C1 segment of cervical spinal cord (tissue), 14 donors: ENCODE measurements at regions not wholly inside any gene's neighbourhood (a gene's known extent, or its start where the extent isn't known, plus 50 kb on each side); places are given as distances from the start of the nearest gene placed in this dataset.

ENCODE experiments used
- DNase-seq, 14 donors: peaks; one replicate each; lab custom pipeline; 2025; lab: John Stamatoyannopoulos, UW

- DNase-seq: no peak
Measured at GRCh38 chr16:74183601-74184360, 112.8 kb upstream of the PSMD7 start.

DNA sequence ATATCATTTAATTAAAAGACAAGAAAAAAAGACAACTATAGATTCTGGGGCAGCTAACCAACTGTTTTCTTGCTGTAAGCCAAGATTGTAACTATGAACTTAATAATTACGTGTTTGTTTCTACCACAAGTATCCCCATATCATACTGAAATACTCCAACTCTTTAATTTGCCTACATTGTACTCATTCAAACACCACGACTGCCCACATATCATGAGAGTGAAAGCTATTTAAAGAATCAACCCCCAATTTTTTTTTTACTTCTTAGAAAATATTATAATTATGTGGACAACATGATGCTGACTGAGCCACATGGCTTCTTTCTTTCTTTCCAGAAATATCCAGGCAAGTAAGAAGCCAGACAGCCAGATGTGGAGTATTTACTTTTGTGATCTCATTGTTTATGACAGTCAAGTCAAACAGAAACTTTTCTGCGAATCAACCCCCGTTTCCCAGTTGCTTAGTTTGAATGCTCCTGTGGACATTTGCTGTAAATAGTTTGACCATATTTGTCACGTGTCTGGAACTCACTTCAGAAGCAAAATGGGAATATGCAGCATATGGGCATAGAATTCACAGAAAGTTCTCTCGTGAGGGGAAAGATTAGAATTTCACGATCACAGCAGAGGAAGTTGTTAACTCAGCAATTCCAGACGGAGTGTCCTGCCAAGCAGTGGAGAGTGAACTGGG lies 126.8 kb upstream of the PSMD7 start:
- DNase-seq: no peak

DNA sequence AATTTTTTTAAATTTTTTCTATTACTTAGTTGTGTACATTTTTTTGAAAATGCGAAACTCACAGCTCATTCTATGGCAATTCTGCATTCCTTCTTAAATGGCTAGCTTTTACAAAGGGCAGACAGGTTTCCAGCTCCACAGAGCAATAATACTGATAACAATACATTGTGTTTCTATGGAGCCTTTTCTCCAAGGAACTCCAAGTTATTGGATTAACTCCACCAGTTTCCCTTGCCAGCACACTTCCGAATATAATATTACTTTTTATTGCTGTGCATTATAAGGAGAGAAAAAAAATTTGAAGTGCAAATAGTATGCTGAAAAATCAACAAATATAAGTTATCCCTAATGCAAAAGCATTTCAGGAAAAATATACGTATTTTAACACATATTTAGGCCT lies 127.5 kb upstream of the PSMD7 start:
- no peak for DNase-seq

DNA sequence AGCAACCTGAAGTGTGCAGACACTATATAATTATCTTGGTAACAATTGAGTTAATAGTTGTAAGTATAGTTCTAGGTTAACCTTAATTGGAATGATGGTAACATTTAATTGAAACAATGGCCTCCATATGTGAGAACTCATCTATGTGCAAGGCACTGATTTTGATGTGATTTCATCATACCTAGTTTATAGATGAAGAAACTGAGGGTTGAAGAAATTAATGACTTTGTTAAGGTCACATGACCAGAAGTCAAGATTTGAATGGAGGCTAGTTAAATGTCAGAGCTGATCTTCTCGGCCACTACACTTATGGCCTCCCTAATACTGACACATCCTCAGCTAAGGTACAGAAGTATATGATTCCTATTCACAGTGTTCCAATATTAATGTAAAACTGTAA lies 128.2 kb upstream of the PSMD7 start:
- no peak for DNase-seq

DNA sequence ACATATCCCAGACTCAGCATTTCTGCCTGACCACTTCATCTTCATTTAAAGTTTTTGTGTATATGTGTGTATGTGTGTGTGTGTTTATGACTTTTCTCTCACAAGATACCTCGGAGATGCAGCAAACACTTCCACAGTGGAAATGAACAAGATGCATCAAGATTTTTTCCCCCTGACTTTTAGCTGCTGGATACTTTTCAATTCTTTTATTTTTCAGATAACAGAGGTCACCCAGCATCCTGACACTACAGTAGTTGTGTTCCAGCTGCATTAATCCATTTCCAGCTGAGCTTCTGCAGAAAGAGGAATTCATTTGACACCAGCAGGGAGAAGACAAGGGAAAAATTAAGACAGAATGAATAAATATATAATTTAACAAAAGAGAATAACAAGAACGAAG lies 130.2 kb upstream of the PSMD7 start:
- DNase-seq: no peak

GRCh38 chr16:74165566-74166080 lies 131.0 kb upstream of the PSMD7 start:
- DNase-seq: no peak

DNA sequence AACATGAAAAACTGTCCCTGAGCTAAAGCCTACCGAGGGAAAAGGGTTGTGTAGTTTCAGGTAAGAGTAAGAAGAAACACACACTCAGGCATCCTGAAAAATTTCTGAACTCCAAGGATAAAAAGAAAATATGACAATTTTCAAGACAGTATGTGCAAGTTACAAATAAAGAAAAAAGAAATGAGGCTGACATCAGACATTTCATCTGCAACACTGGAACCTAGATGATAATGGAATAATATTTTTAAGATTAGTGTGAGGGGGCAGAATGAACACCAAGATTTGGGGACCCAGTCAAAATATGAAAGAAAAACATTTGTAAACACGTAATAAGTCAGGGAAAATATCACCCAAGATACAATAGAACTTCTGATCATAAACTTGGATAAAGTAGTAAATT lies 135.9 kb upstream of the PSMD7 start:
- DNase-seq: no peak

DNA sequence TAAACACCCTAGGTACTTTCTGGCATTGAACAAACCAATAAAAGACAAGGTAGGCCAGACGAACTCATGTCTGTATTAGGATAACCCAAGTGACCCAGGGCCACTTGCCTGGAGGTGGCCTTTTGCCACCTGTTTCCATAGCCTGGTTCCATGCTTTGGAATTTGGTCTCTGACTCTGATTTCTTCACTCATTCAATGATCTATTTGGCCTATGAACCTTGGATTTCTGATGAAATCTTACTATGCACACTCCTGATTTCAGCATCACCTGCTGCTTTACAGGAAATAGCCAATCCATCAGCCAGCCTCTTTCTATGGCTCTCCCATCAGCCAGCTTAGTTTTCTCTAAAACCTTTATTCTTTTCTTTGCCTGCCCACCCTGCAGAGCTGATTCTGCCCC lies 142.8 kb upstream of the PSMD7 start:
- DNase-seq: no peak

DNA sequence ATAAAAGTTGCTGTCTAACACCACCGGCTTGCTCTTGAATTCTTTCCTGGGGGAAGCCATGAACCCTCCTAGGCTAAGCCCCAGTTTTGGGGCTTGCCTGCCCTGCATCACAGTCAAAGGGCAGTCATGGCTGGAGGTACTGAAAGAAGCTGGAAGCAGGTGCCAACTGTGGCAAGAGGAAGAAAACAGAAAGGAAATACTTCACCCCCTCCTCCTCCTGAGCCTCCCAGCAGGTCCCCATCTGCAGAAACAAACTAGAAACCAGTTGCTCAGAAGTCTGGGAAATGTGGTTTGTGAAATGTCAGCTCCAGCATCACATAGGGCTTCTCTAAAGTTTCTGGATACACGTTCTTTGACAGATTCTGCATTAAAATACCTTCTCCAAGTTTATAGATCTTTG lies 150.0 kb upstream of the PSMD7 start:
- DNase-seq: no peak

- no peak for DNase-seq
Measured at GRCh38 chr16:74143171-74143570, 153.4 kb upstream of the PSMD7 start.

GRCh38 chr16:74141015-74141414 lies 155.6 kb upstream of the PSMD7 start:
- no peak for DNase-seq

GRCh38 chr16:74140557-74140956 lies 156.1 kb upstream of the PSMD7 start:
- DNase-seq: no peak

GRCh38 chr16:74123826-74124225 lies 172.8 kb upstream of the PSMD7 start:
- DNase-seq: no peak

DNA sequence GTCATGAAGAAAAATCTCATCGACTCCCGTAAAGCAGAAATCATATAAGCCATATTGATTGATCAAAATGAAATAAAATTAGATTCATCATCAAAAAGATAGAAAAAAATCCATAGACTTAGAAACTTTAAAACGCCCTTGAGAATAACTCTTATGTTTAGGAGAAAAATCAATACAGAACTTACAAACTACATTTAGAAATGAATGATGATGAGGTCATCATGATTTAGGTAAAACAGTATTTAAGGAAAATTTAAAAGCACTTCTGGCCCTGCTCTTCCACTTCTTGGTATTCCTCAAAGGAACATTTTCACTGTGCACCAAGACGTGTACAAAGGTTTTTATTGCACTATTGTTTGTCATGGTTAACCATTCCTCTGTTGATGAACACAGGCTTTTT lies 173.4 kb upstream of the PSMD7 start:
- no peak for DNase-seq

DNA sequence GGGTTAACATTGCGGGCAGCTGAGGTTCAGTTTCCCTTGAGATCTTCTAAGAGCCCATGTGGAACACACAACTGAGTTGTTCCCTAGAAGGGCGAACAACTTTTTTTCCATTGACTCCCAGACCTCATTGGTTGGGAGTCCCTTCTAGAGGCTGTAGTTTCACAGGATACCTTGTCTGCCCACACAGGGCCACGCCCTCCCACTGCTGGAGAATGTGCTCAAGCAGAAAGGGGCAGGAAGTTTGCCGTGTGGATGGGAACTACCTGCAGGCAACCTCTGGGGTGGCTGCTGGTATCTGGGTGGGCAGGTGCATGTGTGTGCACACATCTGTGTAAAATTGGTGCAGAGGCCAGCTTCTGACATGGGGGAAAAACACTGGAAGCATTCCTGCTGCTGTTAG lies 178.8 kb upstream of the PSMD7 start:
- DNase-seq: no peak

DNA sequence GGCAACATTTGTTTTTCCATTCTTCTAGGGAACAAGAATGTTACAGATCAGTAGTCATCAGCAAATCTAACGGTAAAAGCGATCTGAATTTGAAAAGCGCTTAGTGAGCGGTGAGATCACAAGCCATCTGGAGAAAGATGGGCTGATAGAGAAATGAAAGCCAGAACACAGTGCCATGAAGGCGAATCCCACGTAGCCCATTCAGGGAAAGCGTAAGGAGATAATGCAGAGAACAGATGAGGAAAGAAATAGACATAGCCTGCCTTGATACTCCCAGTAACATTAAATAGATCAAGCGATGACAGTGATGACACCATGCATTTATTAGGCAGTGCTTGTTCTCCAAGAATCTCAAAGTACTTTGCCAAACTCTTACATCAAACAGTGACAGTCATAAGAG lies 183.1 kb upstream of the PSMD7 start:
- DNase-seq: no peak

DNA sequence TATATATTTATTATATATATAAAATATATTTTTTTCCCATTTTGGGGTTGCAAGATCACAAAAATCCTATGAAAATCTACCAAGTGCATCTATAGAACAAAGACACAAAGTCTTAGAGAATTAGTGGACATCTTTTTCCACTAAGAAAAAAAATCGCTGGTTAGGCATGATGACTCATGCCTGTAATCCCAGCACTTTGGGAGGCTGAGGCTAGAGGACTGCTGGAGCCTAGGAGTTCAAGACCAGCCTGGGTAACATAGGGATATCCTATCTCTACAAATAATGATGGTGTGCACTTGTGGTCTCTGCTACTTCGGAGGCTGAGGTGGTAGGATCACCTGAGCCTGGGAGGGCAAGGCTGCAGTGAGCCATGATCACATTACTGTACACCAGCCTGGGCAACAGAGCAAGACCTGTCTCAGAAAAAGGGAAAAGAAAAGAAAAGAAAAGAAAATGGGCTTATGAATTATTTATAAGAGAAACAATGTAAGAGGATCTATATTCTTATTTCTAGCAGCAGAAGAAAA lies 185.1 kb upstream of the PSMD7 start:
- no peak for DNase-seq

GRCh38 chr16:74107795-74108610 lies 188.6 kb upstream of the PSMD7 start:
- DNase-seq: peak in 4 of 14 donors; percentile 0 to 5 (median 0)

DNA sequence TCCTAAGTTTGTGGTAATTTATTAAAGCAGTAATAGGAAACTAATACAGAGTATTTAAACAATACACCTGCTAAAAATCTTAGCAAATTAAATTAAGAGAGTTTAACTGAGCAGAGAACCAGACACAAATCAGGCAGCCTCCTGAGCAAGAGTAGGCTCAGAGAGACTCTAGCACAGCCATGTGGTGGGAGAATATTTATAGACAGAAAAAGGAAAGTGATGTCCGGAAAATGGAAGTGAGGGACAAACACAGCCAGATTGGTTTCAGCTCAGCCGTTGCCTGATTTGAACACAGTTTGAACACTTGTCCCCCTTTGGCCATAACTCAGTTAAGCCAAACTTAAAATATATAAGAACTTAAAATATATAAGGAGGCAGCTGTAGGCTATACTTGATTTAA lies 192.6 kb upstream of the PSMD7 start:
- no peak for DNase-seq

DNA sequence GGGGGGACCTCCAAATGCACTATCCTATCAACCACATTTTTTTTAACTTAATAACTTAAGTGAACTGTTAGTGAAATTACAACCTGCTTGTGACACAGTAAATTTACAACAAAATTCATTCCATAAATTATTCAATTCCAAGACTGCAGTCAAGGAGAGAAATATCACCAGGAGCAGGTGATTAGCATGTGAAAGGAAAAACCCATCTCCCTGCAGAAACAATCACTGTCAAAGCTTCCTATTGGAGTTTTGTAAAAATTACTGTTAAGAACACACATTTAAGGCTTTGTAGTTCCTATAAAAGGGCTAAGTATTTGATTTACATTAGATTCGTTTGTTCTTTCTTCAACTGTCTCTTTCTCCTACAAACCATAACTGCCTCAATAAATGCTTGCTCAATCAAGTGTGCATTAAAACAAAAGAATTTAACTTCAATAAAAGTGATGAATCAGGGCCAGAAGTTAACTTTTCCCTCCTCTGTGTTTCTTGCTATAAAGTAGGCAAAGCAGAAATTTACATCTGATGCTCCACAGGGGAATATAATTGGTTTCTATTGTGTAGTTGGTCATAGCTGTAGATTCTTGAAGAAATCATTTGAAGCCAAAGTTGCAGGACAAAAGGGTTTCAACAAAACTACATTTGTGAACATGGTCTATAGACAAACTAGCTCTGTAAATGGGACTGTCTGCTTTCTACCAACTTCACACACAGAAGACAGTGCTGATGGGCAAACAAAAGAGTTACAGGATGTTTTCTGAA lies 195.1 kb upstream of the PSMD7 start:
- no peak for DNase-seq
